ENCODE measurements at regions not wholly inside any gene's neighbourhood (a gene's known extent, or its start where the extent isn't known, plus 50 kb on each side); places are given as distances from the start of the nearest gene placed in this dataset.
"Not testable (repeated sequence)": the region's sequence is repeated elsewhere in the genome, so short reads cannot be mapped to it uniquely, and the experiment has no call there.

DNA sequence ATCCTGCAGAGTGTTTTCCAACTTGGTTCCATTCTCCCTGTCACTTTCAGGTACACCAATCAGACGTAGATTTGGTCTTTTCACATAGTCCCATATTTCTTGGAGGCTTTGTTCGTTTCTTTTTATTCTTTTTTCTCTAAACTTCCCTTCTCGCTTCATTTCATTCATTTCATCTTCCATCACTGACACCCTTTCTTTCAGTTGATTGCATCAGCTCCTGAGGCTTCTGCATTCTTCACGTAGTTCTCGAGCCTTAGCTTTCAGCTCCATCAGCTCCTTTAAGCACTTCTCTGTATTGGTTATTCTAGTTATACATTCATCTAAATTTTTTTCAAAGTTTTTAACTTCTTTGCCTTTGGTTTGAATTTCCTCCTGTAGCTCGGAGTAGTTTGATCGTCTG, 140.1 kb downstream of the PLPPR4 start:
- DNase-seq; H3K9me3 Mint-ChIP-seq; H3K27me3 Mint-ChIP-seq (ENCODE audit: low read depth); H3K36me3 Mint-ChIP-seq (ENCODE audit: insufficient read depth in 2 of 2); H3K27ac Mint-ChIP-seq; H3K4me1 Mint-ChIP-seq (ENCODE audit: low read depth); ATAC-seq (replicated peaks in 1 of 2); H3K4me3 Mint-ChIP-seq: not testable (repeated sequence)

DNA sequence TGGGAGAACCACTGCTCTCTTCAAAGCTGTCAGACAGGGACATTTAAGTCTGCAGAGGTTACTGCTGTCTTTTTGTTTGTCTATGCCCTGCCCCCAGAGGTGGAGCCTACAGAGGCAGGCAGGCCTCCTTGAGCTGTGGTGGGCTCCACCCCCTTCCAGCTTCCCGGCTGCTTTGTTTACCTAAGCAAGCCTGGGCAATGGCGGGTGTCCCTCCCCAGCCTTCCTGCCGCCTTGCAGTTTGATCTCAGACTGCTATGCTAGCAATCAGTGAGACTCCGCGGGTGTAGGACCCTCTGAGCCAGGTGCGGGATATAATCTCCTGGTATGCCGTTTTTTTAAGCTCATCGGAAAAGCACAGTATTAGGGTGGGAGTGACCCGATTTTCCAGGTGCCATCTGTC, 141.0 kb downstream of the PLPPR4 start:
- H3K36me3 Mint-ChIP-seq (ENCODE audit: insufficient read depth in 2 of 2); DNase-seq; H3K4me3 Mint-ChIP-seq; H3K27ac Mint-ChIP-seq; H3K27me3 Mint-ChIP-seq (ENCODE audit: low read depth); H3K9me3 Mint-ChIP-seq; H3K4me1 Mint-ChIP-seq (ENCODE audit: low read depth); ATAC-seq (replicated peaks in 1 of 2): not testable (repeated sequence)

DNA sequence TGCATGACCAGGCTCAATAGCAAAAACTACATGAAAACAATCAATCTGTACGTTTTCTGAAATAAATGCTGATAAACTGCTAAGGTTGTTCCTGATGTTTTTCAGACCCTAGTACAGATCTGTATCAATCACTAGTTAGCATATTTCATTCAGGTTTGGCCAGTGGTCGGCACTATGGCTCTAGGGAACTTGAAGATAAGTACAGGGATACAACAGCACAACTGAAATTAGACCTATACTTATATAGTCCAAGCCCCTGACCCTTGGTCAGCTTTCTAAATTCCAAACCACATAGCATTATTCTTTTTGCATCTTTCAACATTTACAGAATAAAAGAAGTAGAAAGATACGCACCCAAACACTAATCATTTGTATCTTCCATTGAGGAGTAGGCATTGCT, 142.7 kb downstream of the PLPPR4 start:
- DNase-seq: no peak
- Mint-ChIP-seq H3K4me1 (ENCODE audit: low read depth) (no peaks in the 10 kb centered on the region), H3K27me3 (ENCODE audit: low read depth) (no peaks in the 10 kb centered on the region), H3K36me3 (ENCODE audit: insufficient read depth in 2 of 2) (no peaks in the 10 kb centered on the region), H3K27ac (no peak overlapping the region), H3K4me3 (no peak overlapping the region), H3K9me3 (peaks cover 0 to 2% of the 10 kb centered on the region in 2 donors)
- ATAC-seq (replicated peaks in 1 of 2): no peak

DNA sequence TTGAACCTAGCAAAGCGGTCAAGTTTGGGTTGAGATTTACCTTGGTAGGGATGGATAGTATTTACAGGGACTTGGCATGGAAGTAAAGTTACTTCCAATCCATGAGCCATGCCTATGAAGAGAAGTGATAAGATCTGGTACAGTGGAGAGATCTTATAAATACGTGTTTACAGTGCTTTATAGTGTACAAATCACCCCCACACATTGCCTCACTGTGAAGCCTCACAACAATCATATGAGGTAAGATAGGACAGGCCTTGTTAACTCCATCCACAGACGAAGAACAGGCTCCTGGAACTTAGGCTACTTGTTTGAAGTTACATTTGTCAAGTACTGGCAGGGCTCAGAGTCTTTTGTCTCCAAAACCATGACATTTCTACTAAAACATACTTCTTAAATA, 159.8 kb downstream of the PLPPR4 start:
- Mint-ChIP-seq H3K4me3 (no peak overlapping the region), H3K9me3 (peaks cover 0 to 3% of the 10 kb centered on the region in 2 donors), H3K27me3 (ENCODE audit: low read depth) (no peaks in the 10 kb centered on the region), H3K27ac (no peak overlapping the region), H3K36me3 (ENCODE audit: insufficient read depth in 2 of 2) (no peaks in the 10 kb centered on the region), H3K4me1 (ENCODE audit: low read depth) (no peaks in the 10 kb centered on the region)
- ATAC-seq (replicated peaks in 1 of 2) (no peak), DNase-seq (no peak)

DNA sequence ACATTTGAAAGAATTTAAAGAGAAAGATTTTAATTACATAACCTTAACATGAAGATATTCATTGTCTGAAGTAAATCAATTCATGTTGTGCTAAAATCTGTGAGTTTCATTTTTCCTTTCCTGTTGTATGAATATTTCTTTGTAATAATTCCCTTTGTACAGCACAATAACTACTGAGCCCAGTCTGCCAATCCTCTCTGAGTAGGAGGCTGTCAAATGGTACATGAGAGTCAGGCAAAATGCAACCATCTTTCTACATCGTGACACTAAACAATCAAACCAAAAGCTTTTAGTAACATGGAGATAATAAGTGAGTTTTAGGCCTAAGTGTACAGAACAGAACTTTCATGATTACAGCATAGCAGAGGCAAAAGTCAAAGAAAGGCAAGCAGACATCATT, 165.5 kb downstream of the PLPPR4 start:
- DNase-seq: no peak
- no peaks in the 10 kb centered on the region for H3K9me3 Mint-ChIP-seq
- H3K4me1 Mint-ChIP-seq (ENCODE audit: low read depth): no peaks in the 10 kb centered on the region
- no peak overlapping the region for H3K4me3 Mint-ChIP-seq
- no peak for ATAC-seq (replicated peaks in 1 of 2)
- no peaks in the 10 kb centered on the region for H3K36me3 Mint-ChIP-seq (ENCODE audit: insufficient read depth in 2 of 2)
- H3K27ac Mint-ChIP-seq: no peak overlapping the region
- no peaks in the 10 kb centered on the region for H3K27me3 Mint-ChIP-seq (ENCODE audit: low read depth)

DNA sequence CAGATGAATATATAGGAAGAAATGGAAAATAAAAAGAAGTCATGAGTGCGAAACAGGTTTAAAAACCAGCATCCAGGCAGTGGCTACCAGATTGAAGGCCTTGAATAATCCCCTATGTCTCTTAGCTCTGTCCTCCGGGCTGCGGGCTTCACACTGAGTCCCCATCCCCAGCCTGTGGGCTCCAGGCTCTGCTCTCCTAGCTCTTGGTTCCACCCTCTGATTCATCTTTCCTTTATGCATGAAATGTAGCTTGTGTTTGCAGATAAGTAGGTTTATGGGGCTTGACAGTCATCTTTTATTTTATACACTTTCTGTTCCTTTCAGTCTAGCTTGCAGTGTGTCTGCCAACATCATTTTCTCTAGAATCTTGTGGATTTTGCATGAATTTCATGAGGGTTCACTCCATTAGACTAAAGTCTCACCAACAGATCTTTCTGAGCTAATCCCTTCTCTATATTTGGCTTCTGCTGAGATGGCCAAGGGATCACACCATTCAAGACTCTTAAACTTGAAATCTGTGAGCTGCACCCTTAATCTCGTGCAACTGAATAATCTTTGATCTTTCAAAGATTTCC, 174.5 kb downstream of the PLPPR4 start:
- H3K9me3 Mint-ChIP-seq: no peaks in the 10 kb centered on the region
- H3K4me1 Mint-ChIP-seq (ENCODE audit: low read depth): peaks cover 11% of the 10 kb centered on the region
- no peak overlapping the region for H3K27ac Mint-ChIP-seq
- ATAC-seq (replicated peaks in 1 of 2) (no peak), DNase-seq (no peak)
- no peak overlapping the region for H3K4me3 Mint-ChIP-seq
- no peaks in the 10 kb centered on the region for H3K27me3 Mint-ChIP-seq (ENCODE audit: low read depth)
- no peaks in the 10 kb centered on the region for H3K36me3 Mint-ChIP-seq (ENCODE audit: insufficient read depth in 2 of 2)

DNA sequence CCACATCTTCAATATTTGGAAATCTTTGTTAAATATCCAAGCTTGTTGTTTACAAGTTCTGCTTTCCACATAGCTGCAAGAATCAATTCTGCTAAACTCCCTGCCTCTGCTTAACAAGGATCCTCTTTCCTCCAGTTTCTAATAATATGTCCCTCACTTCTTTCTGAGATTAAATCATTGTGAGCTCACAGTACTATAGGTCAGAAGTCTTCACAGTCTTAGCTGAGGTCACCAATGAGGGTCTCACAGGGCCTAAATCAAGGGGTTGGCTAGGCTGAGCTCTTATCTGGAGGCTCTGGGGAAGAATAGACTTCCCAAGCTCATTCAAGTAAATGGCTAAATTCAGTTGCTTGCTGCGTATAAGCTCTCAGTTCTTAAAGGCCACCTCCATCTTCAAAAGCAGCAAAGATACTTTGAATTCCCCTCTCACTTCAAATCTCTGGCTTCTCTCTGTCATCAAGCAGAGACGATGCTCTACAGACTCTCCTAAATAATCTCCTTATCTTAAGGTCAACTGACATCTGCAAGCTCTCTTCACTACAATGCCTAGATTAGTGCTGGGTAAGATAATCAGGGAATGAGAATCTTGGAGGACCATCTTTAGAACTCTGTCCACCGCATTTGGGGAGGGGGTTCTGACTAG, 175.3 kb downstream of the PLPPR4 start:
- Mint-ChIP-seq H3K9me3 (no peaks in the 10 kb centered on the region), H3K4me3 (no peak overlapping the region), H3K36me3 (ENCODE audit: insufficient read depth in 2 of 2) (no peaks in the 10 kb centered on the region), H3K27me3 (ENCODE audit: low read depth) (no peaks in the 10 kb centered on the region), H3K4me1 (ENCODE audit: low read depth) (peaks cover 11% of the 10 kb centered on the region), H3K27ac (no peak overlapping the region)
- DNase-seq (no peak), ATAC-seq (replicated peaks in 1 of 2) (no peak)

DNA sequence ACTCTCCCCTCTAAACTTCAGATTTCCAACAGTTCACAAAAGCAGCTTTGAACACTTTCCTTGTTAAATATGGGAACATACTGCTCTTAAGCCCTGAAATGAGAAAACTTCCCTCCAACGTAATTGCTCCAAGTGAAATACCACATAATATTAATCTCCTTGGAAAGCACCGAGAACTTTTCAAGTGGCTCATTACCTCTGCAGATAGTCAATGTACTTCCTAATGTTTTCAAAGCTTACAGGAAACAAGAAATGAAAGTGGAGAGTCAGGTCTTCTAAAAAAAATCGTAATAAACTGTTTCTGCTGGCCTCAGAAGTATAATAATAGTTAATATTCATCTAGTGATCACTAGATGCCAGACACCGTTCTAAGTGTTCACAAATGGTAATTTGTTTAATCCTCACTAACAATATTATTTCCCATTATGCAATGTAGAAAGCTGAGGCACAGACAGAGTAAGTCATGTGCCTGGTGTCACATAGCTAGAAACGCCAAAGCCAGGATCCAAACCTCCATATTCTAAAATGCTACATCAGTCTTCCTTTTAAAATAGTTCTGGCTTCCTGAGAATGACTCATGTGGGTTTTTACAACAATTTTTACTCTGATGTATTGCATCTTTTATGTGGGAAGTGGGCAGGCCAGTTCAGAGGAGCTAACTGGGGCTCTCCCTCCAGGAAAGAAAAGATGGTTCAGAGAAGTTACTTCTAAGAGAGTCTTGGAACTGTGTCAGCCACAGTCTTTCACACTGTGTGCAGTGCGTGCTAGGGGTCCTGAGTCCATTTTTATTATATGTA, 177.2 kb downstream of the PLPPR4 start:
- H3K9me3 Mint-ChIP-seq: no peaks in the 10 kb centered on the region
- H3K4me1 Mint-ChIP-seq (ENCODE audit: low read depth): peaks cover 11% of the 10 kb centered on the region
- H3K4me3 Mint-ChIP-seq: no peak overlapping the region
- ATAC-seq (replicated peaks in 1 of 2) (peak; percentile 52 to 65), DNase-seq (no peak)
- no peaks in the 10 kb centered on the region for H3K27me3 Mint-ChIP-seq (ENCODE audit: low read depth)
- H3K36me3 Mint-ChIP-seq (ENCODE audit: insufficient read depth in 2 of 2): no peaks in the 10 kb centered on the region
- no peak overlapping the region for H3K27ac Mint-ChIP-seq

DNA sequence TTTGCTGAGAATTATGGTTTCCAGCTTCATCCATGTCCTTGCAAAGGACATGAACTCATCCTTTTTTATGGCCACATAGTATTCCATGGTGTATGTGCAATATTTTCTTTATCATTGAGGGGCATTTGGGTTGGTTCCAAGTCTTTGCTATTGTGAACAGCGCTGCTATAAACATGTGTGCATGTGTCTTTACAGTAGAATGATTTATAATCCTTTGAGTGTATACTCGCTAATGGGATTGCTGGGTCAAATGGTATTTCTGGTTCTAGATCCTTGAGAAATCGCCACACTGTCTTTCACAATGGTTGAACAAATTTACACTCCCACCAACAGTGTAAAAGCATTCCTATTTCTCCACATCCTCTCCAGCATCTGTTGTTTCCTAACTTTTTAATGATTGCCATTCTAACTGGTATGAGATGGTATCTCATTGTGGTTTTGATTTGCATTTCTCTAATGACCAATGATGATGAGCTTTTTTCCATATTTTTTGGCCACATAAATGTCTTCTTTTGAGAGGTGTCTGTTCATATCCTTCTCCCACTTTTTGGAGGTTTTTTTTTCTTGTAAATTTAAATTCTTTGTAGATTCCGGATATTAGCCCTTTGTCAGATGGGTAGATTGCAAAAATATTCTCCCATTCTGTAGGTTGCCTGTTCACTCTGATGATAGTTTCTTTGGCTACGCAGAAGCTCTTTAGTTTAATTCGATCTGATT, 180.1 kb downstream of the PLPPR4 start:
- not testable (repeated sequence) for H3K9me3 Mint-ChIP-seq; H3K27me3 Mint-ChIP-seq (ENCODE audit: low read depth); DNase-seq; H3K27ac Mint-ChIP-seq; H3K36me3 Mint-ChIP-seq (ENCODE audit: insufficient read depth in 2 of 2); H3K4me3 Mint-ChIP-seq; ATAC-seq (replicated peaks in 1 of 2)
- peaks cover 11% of the 10 kb centered on the region for H3K4me1 Mint-ChIP-seq (ENCODE audit: low read depth)

DNA sequence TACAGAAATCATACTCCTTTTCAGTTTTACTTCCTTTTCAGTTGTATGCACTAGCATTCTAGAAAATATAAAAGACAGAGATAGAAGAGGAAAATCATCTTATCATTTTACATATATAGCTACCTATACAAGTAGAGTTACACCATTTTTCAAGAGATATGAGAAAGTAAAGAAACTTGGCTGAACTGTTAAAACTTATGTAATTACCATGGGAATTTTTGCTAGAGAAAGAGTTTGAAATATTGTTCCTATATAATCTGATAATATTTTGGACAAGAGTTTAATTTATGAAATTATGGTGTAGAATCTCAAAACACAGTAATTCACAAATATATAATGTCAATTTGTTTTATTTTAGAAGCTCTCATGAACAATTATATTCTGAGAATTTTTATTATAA, 180.8 kb downstream of the PLPPR4 start:
- DNase-seq (no peak), ATAC-seq (replicated peaks in 1 of 2) (no peak)
- no peaks in the 10 kb centered on the region for H3K9me3 Mint-ChIP-seq
- H3K4me1 Mint-ChIP-seq (ENCODE audit: low read depth): peaks cover 11% of the 10 kb centered on the region
- H3K27ac Mint-ChIP-seq: no peak overlapping the region
- H3K27me3 Mint-ChIP-seq (ENCODE audit: low read depth): no peaks in the 10 kb centered on the region
- H3K4me3 Mint-ChIP-seq: no peak overlapping the region
- no peaks in the 10 kb centered on the region for H3K36me3 Mint-ChIP-seq (ENCODE audit: insufficient read depth in 2 of 2)

DNA sequence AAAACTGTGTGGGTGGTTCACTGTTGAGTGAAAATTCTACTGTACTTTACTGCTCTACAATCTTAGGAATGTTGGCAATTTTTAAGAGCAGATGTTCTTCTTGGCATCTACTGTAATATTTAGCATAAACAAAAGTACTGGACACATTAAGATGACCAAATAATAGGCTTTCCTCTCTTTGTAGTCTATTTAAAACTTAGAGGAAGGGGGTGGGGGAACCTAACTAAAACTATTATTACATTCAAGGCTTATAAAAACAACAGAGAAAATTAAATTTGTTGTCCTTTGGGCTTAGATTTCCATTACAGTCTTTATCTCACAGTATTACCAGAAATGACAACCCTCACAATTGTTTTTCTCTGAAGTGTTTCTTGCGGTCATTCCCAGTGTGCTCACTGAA, 181.2 kb downstream of the PLPPR4 start:
- Mint-ChIP-seq H3K27me3 (ENCODE audit: low read depth) (no peaks in the 10 kb centered on the region), H3K4me3 (no peak overlapping the region), H3K36me3 (ENCODE audit: insufficient read depth in 2 of 2) (no peaks in the 10 kb centered on the region), H3K9me3 (no peaks in the 10 kb centered on the region), H3K27ac (no peak overlapping the region), H3K4me1 (ENCODE audit: low read depth) (peaks cover 11% of the 10 kb centered on the region)
- DNase-seq: no peak
- no peak for ATAC-seq (replicated peaks in 1 of 2)

DNA sequence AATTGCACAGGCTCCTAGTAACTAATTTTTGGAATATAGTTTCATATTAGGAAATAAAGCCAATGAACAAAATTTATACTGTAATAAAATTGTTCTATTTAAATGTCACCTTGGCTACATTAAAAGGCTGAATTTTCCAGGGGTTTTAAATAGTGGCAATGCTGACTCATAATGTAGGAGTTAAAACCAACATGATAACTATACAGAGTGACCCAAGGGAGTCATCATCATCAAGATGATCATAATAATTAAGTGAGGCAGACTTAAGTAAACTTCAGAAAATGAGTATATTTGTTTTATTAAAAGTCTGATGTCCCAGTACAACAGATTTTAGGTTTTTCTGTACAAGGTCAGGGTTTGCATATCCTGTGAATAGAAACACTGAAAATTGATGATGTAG, 183.4 kb downstream of the PLPPR4 start:
- H3K36me3 Mint-ChIP-seq (ENCODE audit: insufficient read depth in 2 of 2): no peaks in the 10 kb centered on the region
- no peak for ATAC-seq (replicated peaks in 1 of 2)
- H3K27me3 Mint-ChIP-seq (ENCODE audit: low read depth): no peaks in the 10 kb centered on the region
- no peak for DNase-seq
- H3K4me1 Mint-ChIP-seq (ENCODE audit: low read depth): no peaks in the 10 kb centered on the region
- H3K9me3 Mint-ChIP-seq: no peaks in the 10 kb centered on the region
- no peak overlapping the region for H3K27ac Mint-ChIP-seq
- no peak overlapping the region for H3K4me3 Mint-ChIP-seq

DNA sequence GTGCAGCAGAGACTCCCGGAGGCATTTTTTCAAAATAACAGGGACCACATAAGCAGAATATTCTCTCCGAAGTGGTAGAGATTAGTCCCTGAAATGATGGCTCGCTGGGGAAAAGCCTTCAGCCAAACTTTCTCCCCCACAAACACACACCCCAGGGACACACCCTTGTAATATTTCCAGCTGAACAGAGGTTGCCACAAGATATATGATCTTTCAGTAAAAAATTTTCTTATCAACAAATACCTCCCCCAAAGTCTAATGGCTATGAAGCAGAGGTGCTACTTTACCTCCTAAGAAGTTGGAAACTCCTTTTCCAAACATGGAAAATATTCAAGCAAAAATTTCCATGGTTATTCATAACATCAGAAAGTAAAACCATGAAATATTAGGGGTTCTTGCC, 190.2 kb upstream of the PALMD start:
- H3K4me1 Mint-ChIP-seq (ENCODE audit: low read depth): no peaks in the 10 kb centered on the region

More for the DNA sequence above, 190.2 kb upstream of the PALMD start:
- Mint-ChIP-seq H3K27me3 (ENCODE audit: low read depth) (no peaks in the 10 kb centered on the region), H3K4me3 (no peak overlapping the region), H3K36me3 (ENCODE audit: insufficient read depth in 2 of 2) (no peaks in the 10 kb centered on the region), H3K27ac (no peak overlapping the region), H3K9me3 (no peaks in the 10 kb centered on the region)
- DNase-seq (no peak), ATAC-seq (replicated peaks in 1 of 2) (no peak)
